Adrenal gland (tissue), 5 donors: ENCODE measurements at regions not wholly inside any gene's neighbourhood (a gene's known extent, or its start where the extent isn't known, plus 50 kb on each side); places are given as distances from the start of the nearest gene placed in this dataset.

Source experiments
- POLR2A ChIP-seq, 2 donors: fragments of 450-650 bp; IDR thresholded peaks; one replicate each; pipeline ENCODE4 v1.6.1; 2017; ENCODE audit warnings: antibody characterized with exemption in 2 of 2, mild to moderate bottlenecking in 2 of 2, moderate library complexity in 1 of 2
- TF ChIP-seq, protein P1 (sequence below), 6 experiments: fragments of 450-650 bp in 4 of 6; fragments of 200-600 bp in 2 of 6; sonication (generic) in 1 of 6; IDR thresholded peaks; 1 replicate in 5 of 6; 2 replicates in 1 of 6; pipeline versions ENCODE4 v1.5.1 to v1.8.0; 2016 to 2021; ENCODE audit warnings: antibody characterized with exemption in 6 of 6, mild to moderate bottlenecking in 2 of 6, moderate library complexity in 1 of 6
- donor health status: DM: no; HTN: no; CAD: no.

GRCh38 chr7:45421806-45422205, 152.4 kb upstream of the ADCY1 start:
- TF ChIP-seq, protein P1, sequence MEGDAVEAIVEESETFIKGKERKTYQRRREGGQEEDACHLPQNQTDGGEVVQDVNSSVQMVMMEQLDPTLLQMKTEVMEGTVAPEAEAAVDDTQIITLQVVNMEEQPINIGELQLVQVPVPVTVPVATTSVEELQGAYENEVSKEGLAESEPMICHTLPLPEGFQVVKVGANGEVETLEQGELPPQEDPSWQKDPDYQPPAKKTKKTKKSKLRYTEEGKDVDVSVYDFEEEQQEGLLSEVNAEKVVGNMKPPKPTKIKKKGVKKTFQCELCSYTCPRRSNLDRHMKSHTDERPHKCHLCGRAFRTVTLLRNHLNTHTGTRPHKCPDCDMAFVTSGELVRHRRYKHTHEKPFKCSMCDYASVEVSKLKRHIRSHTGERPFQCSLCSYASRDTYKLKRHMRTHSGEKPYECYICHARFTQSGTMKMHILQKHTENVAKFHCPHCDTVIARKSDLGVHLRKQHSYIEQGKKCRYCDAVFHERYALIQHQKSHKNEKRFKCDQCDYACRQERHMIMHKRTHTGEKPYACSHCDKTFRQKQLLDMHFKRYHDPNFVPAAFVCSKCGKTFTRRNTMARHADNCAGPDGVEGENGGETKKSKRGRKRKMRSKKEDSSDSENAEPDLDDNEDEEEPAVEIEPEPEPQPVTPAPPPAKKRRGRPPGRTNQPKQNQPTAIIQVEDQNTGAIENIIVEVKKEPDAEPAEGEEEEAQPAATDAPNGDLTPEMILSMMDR (IDR thresholded peaks at IDR 0.05) = no peak
- TF ChIP-seq POLR2A (IDR thresholded peaks at IDR 0.05) = no peak
